Fibroblast of lung (primary cell): ENCODE measurements at regions not wholly inside any gene's neighbourhood (a gene's known extent, or its start where the extent isn't known, plus 50 kb on each side); places are given as distances from the start of the nearest gene placed in this dataset.

Source experiments
- EZH2 ChIP-seq: IDR thresholded peaks from 2 replicates; pipeline ENCODE4 v1.5.1; 2012; ENCODE audit warnings: low read length, control low read depth, mild to moderate bottlenecking; ENCODE audit errors: missing control alignments
- TF ChIP-seq, protein P1 (sequence below), 2 donors: IDR thresholded peaks in 1 of 2; conservative IDR thresholded peaks in 1 of 2; 1 replicate in 1 of 2; 2 replicates in 1 of 2; pipeline ENCODE4 v1.5.1; 2011 to 2012; ENCODE audit warnings: low read length in 2 of 2, control low read depth in 1 of 2, inconsistent platforms in 1 of 2, low read depth in 1 of 2, mild to moderate bottlenecking in 1 of 2

DNA sequence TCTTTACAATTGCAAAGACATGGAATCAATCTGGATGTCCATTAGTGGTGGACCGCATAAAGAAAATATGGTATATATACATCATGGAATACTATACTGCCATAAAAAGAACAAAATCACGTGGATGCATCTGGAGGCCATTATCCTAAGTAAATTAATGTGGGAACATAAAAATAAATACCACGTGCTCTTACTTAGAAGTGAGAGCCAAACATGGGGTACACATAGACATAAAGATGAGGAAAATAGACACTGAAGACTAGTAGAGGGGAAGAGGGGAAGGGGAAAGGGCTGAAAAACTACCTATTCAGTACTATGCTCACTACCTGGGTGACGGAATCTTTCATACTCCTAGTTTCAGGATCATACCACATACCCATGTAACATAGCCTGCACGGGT is 179.3 kb upstream of the TECRL start:
- TF ChIP-seq, protein P1, sequence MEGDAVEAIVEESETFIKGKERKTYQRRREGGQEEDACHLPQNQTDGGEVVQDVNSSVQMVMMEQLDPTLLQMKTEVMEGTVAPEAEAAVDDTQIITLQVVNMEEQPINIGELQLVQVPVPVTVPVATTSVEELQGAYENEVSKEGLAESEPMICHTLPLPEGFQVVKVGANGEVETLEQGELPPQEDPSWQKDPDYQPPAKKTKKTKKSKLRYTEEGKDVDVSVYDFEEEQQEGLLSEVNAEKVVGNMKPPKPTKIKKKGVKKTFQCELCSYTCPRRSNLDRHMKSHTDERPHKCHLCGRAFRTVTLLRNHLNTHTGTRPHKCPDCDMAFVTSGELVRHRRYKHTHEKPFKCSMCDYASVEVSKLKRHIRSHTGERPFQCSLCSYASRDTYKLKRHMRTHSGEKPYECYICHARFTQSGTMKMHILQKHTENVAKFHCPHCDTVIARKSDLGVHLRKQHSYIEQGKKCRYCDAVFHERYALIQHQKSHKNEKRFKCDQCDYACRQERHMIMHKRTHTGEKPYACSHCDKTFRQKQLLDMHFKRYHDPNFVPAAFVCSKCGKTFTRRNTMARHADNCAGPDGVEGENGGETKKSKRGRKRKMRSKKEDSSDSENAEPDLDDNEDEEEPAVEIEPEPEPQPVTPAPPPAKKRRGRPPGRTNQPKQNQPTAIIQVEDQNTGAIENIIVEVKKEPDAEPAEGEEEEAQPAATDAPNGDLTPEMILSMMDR (conservative IDR thresholded peaks at IDR 0.05 in 1 of 2, IDR thresholded peaks at IDR 0.05 in 1 of 2; ENCODE audit: low read depth in 1 of 2, low read length in 2 of 2), result no peak
- no peak for TF ChIP-seq EZH2
